NCI-H187 treated with DMSO at 0.1 percent for 48 hours (cell line): ENCODE measurements at regions not wholly inside any gene's neighbourhood (a gene's known extent, or its start where the extent isn't known, plus 50 kb on each side); places are given as distances from the start of the nearest gene placed in this dataset.
A peak's percentile ranks its signal among the peaks of the same experiment; 100 is the strongest.

Experiments used
- DNase-seq: peaks from one replicate; lab custom pipeline; 2025; lab: John Stamatoyannopoulos, UW

DNA sequence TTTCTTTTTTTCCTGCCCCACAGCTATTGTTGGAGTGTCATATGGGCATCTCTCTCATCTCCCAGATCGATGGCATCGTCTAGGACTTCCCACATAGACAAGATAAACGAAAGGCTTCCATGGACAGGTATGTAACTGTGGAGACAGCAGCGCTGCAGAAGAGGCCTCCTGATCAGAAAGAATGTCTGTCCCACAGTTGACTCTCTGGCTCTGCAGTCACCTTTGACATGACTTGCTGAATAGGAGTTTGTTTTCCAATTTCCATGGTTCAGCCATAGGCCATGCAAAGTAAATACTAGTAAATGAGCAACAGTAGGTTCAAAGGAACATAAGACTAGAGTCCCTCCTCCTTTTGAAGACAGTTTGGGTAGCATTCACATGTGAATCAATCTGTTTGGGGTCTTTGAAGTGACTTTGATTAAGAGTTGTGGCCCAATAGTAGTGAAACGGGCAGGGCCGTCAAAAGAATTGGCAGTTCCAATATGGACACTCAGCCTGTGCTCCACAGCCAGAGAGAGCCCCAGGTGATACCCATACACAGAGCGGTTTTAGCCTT is 134.7 kb upstream of the IFNGR1 start:
- DNase-seq = no peak

DNA sequence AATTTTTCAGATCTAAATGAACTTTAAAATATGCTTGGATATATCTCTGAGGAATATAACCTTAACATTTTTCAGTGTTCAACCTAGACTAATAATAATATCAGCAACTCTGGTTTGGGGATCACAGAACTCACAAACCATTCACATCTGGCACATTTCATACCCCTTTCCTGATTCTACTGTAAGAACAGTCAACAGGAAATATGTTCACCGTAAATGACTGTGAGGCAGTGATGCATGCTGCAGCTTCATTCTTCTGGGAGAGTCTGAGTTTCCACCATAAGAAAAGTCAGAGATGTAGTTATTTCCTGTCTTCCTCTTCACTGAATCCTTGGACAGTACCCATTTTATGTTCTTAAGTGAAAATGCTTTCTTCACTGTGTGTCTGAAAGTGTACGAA is 134.2 kb upstream of the IFNGR1 start:
- DNase-seq = no peak

DNA sequence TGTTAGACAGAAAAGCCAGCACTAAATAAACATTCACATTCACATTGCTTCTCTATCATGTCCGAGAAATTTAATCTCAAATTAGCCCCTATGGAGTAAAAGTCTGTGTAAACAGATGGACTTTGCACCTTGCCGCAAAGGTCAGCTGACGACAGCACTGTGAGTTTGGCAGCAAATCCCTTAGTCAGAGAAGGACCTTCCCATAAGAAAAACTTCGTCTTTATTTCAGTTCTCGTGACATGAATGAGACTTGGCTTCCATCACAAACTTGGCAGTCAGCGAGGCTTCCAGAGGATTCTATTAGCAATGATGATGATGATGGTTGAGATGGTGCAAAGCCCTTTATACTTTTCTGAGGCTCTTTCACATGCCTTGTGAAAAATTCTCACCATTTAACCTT is 133.7 kb upstream of the IFNGR1 start:
- no peak for DNase-seq

DNA sequence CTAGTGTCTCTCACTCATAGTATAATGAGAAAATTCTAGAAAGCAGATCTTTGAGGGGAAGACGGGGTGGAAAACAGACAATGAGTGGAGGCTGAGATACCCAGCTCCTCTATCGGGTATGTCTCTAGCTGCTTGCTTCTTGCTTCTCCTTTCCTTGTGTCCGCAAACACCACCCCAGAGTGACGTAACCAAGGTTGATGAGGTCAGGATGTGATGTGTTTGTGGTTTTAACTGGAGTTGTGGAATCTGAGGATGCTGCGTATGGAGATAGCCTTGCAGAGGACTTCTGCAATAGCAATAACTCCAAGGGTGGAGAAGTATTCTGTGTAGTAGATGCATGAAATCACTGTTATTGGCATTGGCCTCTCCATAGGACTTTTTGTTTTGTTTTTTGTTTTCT is 132.7 kb upstream of the IFNGR1 start:
- DNase-seq = no peak

DNA sequence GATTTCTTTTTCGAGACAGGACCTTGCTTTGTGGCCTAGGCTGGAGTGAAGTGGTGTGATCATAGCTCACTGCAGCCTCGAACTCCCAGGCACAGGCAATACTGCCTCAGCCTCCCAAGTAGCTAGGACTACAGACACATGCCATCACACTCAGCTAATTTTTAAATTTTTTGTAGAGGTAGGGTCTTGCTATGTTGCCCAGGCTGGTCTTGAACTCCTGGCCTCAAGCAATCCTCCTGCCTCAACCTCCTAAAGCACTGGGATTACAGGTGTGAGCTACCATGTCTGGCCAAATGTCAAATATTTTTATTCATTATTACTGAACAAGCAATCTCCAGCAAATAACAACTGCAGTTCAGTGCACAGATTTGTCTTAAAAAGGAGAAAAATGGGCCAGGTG is 131.7 kb upstream of the IFNGR1 start:
- DNase-seq = no peak

DNA sequence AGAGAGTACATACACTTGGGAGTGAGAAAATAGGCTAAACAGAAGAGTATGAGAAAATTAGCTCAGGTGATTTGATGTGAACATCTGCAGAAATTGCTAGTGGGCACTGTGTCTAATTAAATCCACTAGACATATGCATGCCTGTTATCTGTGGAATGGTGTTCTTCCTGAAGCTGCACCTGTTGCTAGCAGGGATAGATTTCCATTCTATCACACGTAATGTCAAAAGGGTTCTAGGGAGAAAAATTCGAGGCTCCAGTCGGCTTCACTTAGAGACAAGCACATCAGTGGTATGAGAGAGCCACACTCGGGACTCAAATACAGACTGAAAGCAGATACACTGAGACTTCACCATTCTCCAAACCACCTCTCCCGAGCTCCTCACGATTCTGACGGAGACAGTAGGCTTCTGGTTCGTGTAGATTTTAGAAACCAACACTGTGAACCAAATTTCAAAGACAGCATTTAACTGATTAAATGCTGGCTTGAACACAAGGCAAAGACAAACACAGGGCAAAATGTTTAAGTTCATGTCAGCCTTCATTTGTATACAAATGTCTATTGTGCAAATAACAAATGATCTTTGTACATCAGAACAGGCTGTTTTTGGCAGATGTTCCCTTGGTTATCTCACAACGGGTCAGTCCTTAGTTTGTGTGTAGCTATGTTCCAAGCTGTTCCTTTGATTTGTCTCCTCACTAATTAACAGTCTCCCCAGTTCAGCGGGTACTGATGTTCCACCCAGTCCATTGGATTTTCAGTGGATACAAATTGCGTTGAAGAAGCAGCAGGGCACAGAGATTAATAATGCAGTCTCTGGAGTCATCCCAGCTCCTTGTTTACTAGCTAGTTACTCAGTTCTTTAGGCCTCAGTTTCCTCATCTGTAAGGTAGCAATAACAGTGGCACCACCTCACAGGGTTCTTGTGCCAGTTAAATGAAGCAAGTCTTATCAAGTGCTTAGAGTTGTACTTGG is 131.0 kb upstream of the IFNGR1 start:
- DNase-seq = no peak

DNA sequence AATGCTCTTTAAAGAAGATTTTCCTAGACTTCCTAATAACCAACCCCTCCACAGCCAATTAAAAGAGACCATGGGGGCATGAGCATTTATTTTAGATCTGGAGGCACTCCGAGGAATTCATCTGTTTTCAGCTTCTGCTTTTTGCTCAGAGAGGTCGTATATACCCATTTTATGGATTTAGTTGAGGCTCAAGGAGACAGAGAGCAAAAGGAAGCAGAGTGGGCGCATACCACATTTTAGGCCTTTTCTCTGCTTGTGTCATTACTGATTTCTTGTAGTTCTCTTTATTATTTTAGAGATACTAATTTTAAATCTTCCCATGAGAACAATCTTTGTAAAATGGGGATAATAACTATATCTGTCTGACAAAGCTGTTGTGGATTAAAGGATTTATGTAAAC is 129.6 kb upstream of the IFNGR1 start:
- DNase-seq = no peak

DNA sequence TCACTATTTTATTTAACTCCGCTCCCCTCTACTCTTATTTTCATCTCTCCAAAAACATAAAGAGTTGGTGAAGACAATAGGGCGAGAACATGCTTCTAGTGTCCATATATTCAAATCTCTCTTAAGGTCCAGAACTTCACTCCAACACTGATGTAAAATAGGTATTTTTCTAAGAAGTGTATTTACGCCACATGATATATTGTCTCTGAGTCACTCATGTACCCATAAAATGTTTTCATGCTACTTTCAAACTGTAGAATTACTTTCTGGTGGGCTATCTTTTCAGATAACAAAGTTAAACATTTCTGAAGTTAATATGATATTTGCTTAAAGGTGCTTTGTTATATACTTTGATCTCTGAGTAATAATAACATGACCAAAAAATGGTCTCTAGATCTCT is 124.1 kb upstream of the IFNGR1 start:
- DNase-seq = no peak

DNA sequence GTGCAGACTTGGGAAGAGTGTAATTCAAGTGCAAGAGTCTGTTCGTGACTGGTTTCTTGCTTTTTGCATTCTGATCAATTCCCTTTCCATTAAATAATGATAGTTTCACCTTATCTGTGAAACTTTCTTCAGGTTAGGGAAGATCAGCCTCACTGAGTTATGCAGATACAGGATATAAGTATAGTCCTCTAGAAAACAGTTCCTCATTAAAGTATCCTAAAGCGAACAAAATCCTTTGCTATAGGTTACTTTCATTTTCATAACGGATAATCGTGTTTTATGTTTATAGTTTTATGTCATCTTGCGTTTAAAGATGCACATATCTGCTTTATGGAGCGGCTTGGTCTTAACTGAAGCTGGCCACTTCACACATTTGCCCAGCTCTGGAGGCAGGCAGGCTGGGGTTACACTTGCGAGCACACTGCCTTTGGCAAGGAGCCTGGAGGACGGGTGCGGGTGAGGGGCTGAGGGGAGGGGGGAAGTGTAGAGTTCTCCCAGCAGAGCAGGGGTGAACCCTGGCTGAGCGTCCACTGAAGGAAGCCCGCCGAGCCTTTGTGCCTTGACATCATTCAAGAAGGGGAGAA is 123.5 kb upstream of the IFNGR1 start:
- DNase-seq = no peak

DNA sequence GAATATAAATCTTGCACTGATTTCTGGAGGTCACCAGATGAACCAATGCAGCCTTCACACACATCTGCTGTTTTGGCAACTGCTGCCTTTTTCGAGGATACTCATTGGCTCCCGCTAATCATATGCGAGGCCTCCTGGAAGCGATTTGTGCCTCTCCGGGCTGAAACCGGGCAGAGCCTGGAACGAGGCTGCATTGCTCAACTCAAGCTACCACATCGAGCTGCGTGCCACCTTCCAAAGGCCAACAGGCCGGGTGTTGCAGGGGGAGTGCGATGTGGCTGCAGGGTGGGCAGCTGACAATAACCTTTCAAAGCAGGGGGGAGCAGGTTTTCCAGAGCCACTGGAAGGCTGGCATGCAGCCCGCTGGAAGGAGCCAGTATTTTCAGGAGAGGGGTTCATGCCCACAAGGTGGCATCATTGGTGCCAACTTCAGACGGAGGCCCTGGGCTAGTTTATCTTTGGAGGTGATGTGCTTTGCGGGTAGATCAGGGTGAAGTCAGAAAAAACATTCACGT is 122.6 kb upstream of the IFNGR1 start:
- no peak for DNase-seq

DNA sequence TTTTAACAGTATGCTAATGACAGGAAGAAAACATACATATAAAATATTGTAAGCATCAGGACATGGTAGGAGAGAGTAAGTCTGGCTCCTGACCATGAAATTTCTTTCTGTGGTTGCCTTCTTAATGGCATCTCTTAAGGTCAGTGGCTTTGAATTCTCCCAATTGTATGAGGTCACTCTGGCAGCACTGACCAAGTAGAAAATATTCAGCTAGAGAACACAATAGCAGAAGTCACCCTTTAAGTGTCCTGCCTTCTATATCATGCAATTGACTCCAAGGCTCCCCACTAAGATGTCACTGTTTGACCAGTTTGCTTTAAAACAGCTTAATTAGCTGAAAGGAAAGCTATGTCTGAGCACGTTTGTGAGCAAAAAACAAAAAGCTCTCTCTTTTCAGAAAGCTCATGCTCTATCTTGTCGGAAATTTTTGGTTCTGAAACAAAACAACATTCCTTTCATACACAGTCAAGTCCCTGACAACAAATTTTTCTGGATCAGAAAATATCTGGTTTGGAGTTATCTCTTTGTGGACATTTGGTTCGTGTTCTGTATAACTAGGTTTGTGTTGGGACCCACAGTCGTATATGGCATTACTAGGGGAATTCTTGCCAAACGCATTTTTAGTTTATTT is 120.9 kb upstream of the IFNGR1 start:
- no peak for DNase-seq

DNA sequence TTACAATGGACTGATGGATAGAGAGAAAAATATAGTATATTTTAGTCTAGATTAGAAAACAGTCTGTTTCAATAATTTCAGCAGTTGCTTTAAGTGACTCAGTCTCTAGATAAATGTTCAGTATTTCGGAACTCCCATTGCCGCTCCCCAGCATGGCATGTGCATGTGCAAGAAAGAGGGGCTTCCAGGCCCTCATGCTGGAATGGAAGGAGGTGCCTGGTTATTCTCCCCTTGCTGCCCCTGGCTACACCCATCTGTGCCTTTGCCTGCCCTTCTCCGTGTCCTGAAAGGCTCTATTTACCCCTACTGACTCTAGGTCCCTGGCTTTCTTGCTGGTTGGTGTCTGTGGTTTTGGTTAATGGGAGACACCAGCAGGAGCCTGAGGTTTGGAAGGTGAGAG is 115.7 kb upstream of the IFNGR1 start:
- no peak for DNase-seq

DNA sequence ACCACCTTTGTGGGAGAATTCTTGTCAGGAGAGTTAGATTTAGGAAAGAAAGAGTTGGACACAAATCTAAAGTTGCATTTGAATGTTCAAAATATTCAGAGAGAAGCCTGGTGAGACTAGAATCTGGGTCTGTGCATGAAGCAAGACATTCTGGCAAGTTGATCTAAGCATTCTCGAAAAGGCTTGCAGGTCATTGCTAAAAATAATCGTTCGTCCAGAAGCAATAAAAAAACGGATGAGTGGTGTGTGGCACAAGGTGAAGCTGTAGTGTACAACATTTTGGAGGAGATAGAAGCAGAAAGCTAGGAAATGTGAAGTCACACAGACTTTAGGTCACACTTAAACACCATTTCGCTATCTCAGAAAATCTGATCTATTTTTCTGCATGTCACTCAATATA is 114.9 kb upstream of the IFNGR1 start:
- DNase-seq = no peak

DNA sequence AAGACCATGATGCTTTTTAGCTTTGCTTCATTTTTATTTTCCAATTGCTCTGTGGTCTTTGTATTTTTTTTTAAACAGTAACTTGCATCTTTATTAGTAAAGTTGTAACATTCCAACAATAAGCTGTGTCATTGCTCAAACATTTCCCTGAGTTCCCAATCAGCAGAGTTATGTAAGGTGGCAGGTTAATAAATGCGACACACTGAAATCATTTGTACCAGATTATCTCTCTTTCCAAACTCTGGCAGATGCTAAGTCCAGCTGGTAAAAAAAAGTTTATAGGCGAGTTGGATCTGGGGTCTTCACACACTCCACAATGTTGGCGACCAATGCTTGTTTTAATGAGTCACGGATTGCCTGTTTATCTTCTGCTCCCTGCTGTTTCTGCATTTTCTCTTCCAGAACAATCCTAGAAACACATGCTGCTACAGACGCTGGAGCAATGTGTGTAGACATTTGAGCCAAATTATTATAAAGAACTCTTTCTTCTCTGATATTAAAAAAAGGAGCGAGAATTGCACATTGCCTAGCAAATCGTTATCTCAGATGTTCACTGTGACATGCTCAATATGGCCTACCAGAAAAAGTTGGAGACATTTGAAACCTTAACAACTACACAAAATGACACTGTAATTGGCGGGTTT is 113.6 kb upstream of the IFNGR1 start:
- DNase-seq = no peak

DNA sequence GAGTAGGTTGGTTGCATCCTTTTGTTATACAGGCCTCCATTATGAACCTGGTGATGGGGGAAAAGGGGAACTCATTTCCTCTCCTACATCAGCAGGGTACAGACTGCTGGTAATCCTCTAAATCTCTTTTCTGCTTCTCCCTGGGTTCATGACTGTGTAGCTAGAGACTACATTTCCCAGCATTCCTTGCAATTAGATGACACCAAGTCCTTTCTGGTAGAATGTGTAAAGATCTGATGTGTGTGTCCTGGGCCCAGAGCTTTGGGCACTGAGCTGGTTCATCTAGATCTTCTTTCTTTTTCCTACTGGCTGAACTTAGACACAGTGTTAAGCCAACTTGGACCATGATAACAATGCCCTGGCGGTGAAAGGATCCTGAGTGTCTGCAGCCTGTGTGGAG is 104.7 kb upstream of the IFNGR1 start:
- DNase-seq = no peak

DNA sequence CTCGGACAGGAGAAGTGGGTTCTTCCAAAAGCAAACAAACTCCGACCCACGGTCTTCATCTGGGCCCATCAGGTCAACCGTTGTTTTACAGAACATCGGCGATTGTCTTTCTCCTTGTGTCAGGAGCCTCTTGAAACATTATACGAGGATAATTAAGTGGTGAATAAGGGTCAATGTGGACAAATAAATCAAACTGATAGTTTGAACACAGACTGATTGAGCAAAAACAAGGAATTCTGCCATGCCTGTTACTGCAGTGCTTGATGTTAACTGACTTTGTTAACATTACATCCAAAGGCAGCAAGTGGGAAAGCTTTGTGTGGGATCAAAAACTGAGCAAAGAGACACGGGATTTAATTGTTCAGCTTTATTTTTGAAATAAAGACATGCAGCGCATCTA is 101.1 kb upstream of the IFNGR1 start:
- no peak for DNase-seq

DNA sequence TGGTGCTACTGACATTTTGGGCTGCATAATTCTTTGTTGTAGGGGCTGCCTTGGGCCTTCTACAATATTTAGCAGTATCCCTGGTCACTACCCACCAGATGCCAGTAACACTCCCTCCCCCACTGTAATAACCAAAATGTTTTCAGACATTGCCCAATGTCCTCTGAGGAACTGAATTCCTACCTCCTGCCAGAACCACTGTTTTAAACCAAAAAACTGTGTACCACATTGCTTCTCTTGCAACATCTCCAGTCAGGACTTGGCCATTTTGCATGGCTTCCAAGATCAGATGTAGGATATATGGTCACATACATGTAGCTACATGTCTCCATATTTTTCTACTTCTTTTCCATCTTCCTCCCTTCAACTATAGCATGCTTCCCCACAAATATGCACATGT is 97.4 kb upstream of the IFNGR1 start:
- no peak for DNase-seq

DNA sequence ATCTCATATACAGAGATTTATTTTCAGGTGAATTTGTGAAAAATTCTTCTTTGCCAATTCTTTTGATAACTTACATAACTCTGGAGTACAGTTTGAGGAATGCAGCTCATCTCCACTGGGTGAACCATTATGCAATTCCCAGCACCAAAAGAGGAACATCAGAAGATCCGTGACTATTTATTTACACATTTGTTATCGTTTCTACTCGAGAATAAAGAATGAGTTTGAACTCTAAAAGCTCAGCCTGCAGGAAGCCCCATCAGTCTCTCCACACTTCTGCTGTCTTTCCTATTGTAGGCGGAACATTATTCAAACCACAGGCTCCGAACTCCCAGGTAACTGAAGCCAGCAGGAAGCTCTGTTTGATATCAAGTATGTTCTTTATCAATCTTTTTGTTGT is 95.9 kb upstream of the IFNGR1 start:
- no peak for DNase-seq

DNA sequence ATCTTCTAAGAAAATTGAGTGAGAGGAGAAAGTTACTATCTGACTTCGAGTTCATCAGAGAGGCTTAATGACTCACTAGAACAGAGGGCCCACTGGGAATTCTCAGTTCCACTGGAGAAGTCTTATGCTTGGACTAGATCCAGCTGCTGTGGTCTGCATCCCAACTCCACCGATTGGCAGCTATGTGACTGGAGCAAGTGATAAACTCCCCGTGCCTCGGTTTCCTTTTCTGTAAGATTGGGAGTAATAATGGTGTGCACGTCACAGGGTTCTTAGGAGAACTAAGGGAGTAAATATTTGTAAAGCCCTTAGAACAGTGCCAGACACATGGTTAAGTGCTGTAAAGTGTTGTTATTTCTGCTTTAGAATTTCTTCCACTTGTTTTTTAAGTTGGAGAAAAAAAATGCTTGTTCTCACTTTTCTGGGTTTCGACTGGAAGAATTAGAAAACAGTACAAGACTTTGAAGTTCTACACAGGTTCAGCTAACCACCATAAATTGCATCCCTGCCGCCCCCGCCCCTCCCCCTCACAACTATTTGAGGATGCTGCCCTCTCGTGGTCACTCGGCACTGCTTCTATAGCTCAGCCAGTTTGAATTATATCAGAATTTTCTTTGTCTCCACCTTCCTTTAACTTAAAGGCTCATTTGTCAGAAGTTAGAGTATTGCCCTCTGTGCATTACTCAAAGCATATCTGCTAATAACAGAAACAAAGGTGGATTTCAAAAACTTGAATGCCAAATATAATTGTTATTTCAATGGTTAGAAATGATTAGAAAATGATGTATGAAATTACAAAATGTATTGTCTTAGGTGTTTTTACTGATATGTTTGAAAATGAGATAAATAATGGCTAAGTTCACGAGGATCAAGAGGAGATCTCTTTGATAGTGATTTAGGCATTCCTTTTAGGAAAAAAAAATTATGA is 95.0 kb upstream of the IFNGR1 start:
- DNase-seq = peak; percentile 39

DNA sequence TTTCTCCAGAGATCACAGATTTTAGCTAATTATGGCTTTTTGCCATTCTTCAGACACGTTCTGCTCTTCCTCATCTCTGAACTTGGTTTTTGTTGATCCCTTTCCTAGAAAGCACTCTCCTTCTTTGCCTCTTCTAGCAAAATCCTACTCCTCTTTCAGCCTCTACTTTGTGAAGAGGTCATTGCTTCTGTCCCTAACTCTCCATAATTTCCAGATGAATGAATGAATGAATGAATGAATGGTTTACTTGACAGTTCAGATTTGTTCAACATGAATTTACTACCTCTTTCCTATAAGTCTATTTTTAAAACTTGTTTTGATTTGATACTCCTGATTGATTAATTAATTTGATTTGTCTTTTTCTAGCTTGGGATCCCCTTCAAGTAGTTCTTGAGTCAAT is 94.0 kb upstream of the IFNGR1 start:
- no peak for DNase-seq

DNA sequence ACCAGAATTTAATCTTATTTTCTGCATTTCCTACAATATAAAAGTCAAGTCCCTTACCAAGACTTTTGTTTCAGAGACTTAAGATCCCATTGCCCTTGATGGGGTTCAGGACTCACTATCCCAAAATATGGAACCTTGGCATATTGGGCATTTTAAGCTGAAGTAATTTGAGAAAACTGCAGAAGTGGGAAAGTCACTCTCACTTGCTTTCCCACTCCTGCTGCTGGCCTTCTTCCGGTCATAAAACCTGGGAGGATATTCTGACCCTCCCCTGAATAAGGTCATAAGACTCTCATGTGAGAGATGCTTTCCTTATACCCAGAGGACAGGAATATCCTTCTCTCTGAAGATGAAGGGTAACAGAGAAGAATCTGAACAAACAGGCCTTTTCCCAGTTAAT is 92.8 kb upstream of the IFNGR1 start:
- DNase-seq = no peak
